Glutamatergic neuron (in vitro differentiated cells): ENCODE measurements at regions not wholly inside any gene's neighbourhood (a gene's known extent, or its start where the extent isn't known, plus 50 kb on each side); places are given as distances from the start of the nearest gene placed in this dataset.

Experiments used
- DNase-seq: peaks from one replicate; pipeline ENCODE4 v3.0.0; 2022
- H3K27ac Mint-ChIP-seq: one replicate; pipeline ENCODE4 v1.8.0; 2020; ENCODE audit warnings: mild to moderate bottlenecking, mixed read lengths, inconsistent platforms; ENCODE audit not compliant: unreplicated experiment
- H3K27me3 Mint-ChIP-seq: one replicate; pipeline ENCODE4 v1.8.0; 2020; ENCODE audit warnings: mild to moderate bottlenecking, moderate library complexity, mixed read lengths, inconsistent platforms; ENCODE audit not compliant: unreplicated experiment
- H3K36me3 Mint-ChIP-seq: one replicate; pipeline ENCODE4 v1.8.0; 2020; ENCODE audit warnings: mild to moderate bottlenecking, mixed read lengths, inconsistent platforms; ENCODE audit not compliant: unreplicated experiment
- H3K4me1 Mint-ChIP-seq: one replicate; pipeline ENCODE4 v1.8.0; 2020; ENCODE audit warnings: mild to moderate bottlenecking, low read depth, mixed read lengths, inconsistent platforms; ENCODE audit not compliant: unreplicated experiment
- H3K4me3 Mint-ChIP-seq: one replicate; pipeline ENCODE4 v1.8.0; 2020; ENCODE audit warnings: mild to moderate bottlenecking, mixed read lengths, inconsistent platforms; ENCODE audit not compliant: unreplicated experiment
- H3K9me3 Mint-ChIP-seq: one replicate; pipeline ENCODE4 v1.8.0; 2020; ENCODE audit warnings: mild to moderate bottlenecking, moderate library complexity, mixed read lengths, inconsistent platforms; ENCODE audit not compliant: unreplicated experiment
- CTCF ChIP-seq: fragments of 200-600 bp; sonication (generic); IDR thresholded peaks from one replicate; pipeline ENCODE4 v1.5.0; 2021; ENCODE audit not compliant: partially characterized antibody, unreplicated experiment

GRCh38 chr4:79756140-79756895 lies 316.7 kb downstream of the ANTXR2 start:
- DNase-seq, result no peak
- H3K36me3 Mint-ChIP-seq, result no peaks in the 10 kb centered on the region
- no peak overlapping the region for H3K27ac Mint-ChIP-seq
- TF ChIP-seq CTCF, result no peak
- no peaks in the 10 kb centered on the region for H3K9me3 Mint-ChIP-seq
- no peaks in the 10 kb centered on the region for H3K4me1 Mint-ChIP-seq
- no peak overlapping the region for H3K4me3 Mint-ChIP-seq
- no peaks in the 10 kb centered on the region for H3K27me3 Mint-ChIP-seq

GRCh38 chr4:79748835-79749234 lies 324.2 kb downstream of the ANTXR2 start:
- no peak for DNase-seq
- H3K4me3 Mint-ChIP-seq, result no peak overlapping the region
- no peak overlapping the region for H3K27ac Mint-ChIP-seq
- TF ChIP-seq CTCF, result no peak
- no peaks in the 10 kb centered on the region for H3K4me1 Mint-ChIP-seq
- no peaks in the 10 kb centered on the region for H3K27me3 Mint-ChIP-seq
- H3K36me3 Mint-ChIP-seq, result no peaks in the 10 kb centered on the region
- H3K9me3 Mint-ChIP-seq, result no peaks in the 10 kb centered on the region

- no peak for TF ChIP-seq CTCF
- Mint-ChIP-seq H3K4me1 (no peaks in the 10 kb centered on the region), H3K4me3 (no peak overlapping the region), H3K36me3 (no peaks in the 10 kb centered on the region), H3K27ac (no peak overlapping the region), H3K27me3 (no peaks in the 10 kb centered on the region), H3K9me3 (peaks cover 4% of the 10 kb centered on the region)
- DNase-seq, result no peak
These were observed 325.8 kb downstream of the ANTXR2 start for GRCh38 chr4:79747252-79747651.

GRCh38 chr4:79743014-79743413 lies 330.0 kb downstream of the ANTXR2 start:
- no peak overlapping the region for H3K4me3 Mint-ChIP-seq
- no peaks in the 10 kb centered on the region for H3K36me3 Mint-ChIP-seq
- no peaks in the 10 kb centered on the region for H3K27me3 Mint-ChIP-seq
- H3K9me3 Mint-ChIP-seq, result peaks cover 4% of the 10 kb centered on the region
- no peak overlapping the region for H3K27ac Mint-ChIP-seq
- DNase-seq, result no peak
- no peak for TF ChIP-seq CTCF
- H3K4me1 Mint-ChIP-seq, result no peaks in the 10 kb centered on the region

- no peaks in the 10 kb centered on the region for H3K36me3 Mint-ChIP-seq
- no peaks in the 10 kb centered on the region for H3K4me1 Mint-ChIP-seq
- no peak overlapping the region for H3K4me3 Mint-ChIP-seq
- no peaks in the 10 kb centered on the region for H3K27me3 Mint-ChIP-seq
- TF ChIP-seq CTCF, result no peak
- no peak for DNase-seq
- peaks cover 4% of the 10 kb centered on the region for H3K9me3 Mint-ChIP-seq
- H3K27ac Mint-ChIP-seq, result no peak overlapping the region
These were observed 331.9 kb upstream of the GK2 start for GRCh38 chr4:79739912-79740311.
